Glomerular visceral epithelial cell (primary cell): ENCODE measurements at regions not wholly inside any gene's neighbourhood (a gene's known extent, or its start where the extent isn't known, plus 50 kb on each side); places are given as distances from the start of the nearest gene placed in this dataset.
"Not testable (repeated sequence)": the region's sequence is repeated elsewhere in the genome, so short reads cannot be mapped to it uniquely, and the experiment has no call there.

Experiments
- DNase-seq: peaks from one replicate; pipeline ENCODE4 v3.0.0-alpha.2; 2016; ENCODE audit errors: extremely low spot score

GRCh38 chr2:226169751-226170581, 629.7 kb downstream of the IRS1 start:
- DNase-seq = no peak

- DNase-seq = no peak
Observed at GRCh38 chr2:226168496-226169160, 631.0 kb downstream of the IRS1 start.

GRCh38 chr2:226164512-226164911, 635.1 kb downstream of the IRS1 start:
- no peak for DNase-seq

- not testable (repeated sequence) for DNase-seq
Observed at GRCh38 chr2:226160617-226161016, 639.0 kb downstream of the IRS1 start.

- no peak for DNase-seq
Observed at GRCh38 chr2:226159875-226160479, 639.6 kb downstream of the IRS1 start.

GRCh38 chr2:226158940-226159339, 640.7 kb downstream of the IRS1 start:
- DNase-seq = no peak

GRCh38 chr2:226158229-226158628, 641.4 kb downstream of the IRS1 start:
- no peak for DNase-seq

- DNase-seq = no peak
Observed at GRCh38 chr2:226155093-226155875, 644.3 kb downstream of the IRS1 start.

GRCh38 chr2:226154610-226155009, 645.0 kb downstream of the IRS1 start:
- no peak for DNase-seq

GRCh38 chr2:226153553-226153952, 646.1 kb downstream of the IRS1 start:
- no peak for DNase-seq

- no peak for DNase-seq
Observed at GRCh38 chr2:226151157-226151556, 648.5 kb downstream of the IRS1 start.

- no peak for DNase-seq
Observed at GRCh38 chr2:226143091-226143490, 656.5 kb downstream of the IRS1 start.

GRCh38 chr2:226142463-226142862, 657.2 kb downstream of the IRS1 start:
- no peak for DNase-seq

- DNase-seq = no peak
Observed at GRCh38 chr2:226140594-226140993, 659.0 kb downstream of the IRS1 start.

- no peak for DNase-seq
Observed at GRCh38 chr2:226139759-226140158, 659.9 kb downstream of the IRS1 start.

GRCh38 chr2:226137201-226137811, 662.3 kb downstream of the IRS1 start:
- DNase-seq = peak; percentile 27

GRCh38 chr2:226136739-226137138, 662.9 kb downstream of the IRS1 start:
- DNase-seq = peak; percentile 17

- DNase-seq = no peak
Observed at GRCh38 chr2:226135861-226136548, 663.6 kb downstream of the IRS1 start.

GRCh38 chr2:226132323-226133215, 667.1 kb downstream of the IRS1 start:
- DNase-seq = no peak

GRCh38 chr2:226131299-226131784, 668.3 kb downstream of the IRS1 start:
- no peak for DNase-seq
